GM12878 (cell line): ENCODE measurements at regions not wholly inside any gene's neighbourhood (a gene's known extent, or its start where the extent isn't known, plus 50 kb on each side); places are given as distances from the start of the nearest gene placed in this dataset.

Experiments used
- ATAC-seq: fragments of 200-7000 bp; cut with Tn5 transposase; 3 replicates; pipeline ENCODE4 v1.9.1; 2020; ENCODE audit warnings: mild to moderate bottlenecking, moderate library complexity
- BruUV-seq: library from RNA; stranded (reverse); fragments of 400-500 nt; replicated peaks from 2 replicates; lab custom pipeline; 2021; lab: Mats Ljungman, UMichigan
- CTCF ChIA-PET: fragments of 300-600 bp; sonication (Branson Sonifier 250); formaldehyde crosslinking; extraction: SDS; loops from one replicate; lab custom pipeline; 2021; ENCODE audit warnings: inconsistent platforms; lab: Yijun Ruan, JAX
- POLR2A ChIA-PET: fragments of 350-600 bp; formaldehyde crosslinking; extraction: SDS; loops from one replicate; lab custom pipeline; 2021; ENCODE audit warnings: inconsistent platforms; lab: Charles Lee
- RAD21 ChIA-PET: fragments of 300-600 bp; sonication (Branson Sonifier 250); formaldehyde crosslinking; loops from one replicate; lab custom pipeline; 2023; ENCODE audit warnings: antibody characterized with exemption; ENCODE audit not compliant: unreplicated experiment; lab: Charles Lee
- SMC1A ChIA-PET: fragments of 300-600 bp; sonication (Branson Sonifier 250); formaldehyde crosslinking; loops from one replicate; lab custom pipeline; 2023; ENCODE audit not compliant: unreplicated experiment, uncharacterized antibody; lab: Charles Lee
- DNase-seq: peaks from one replicate; pipeline ENCODE4 v3.0.0-alpha.2; 2011; ENCODE audit warnings: low read depth, low spot score
- FAIRE-seq: peaks from 3 replicates; lab custom pipeline; 2011; peaks lifted over from hg19 to GRCh38; lab: Jason Lieb, UNC
- H2AFZ ChIP-seq: 2 replicates; pipeline ENCODE4 v1.6.0; 2011; ENCODE audit warnings: low read depth, low read length, control low read depth; ENCODE audit not compliant: control insufficient read depth
- H3K27ac ChIP-seq: 2 replicates; pipeline ENCODE4 v1.5.1; 2011; ENCODE audit warnings: control low read depth; ENCODE audit not compliant: control insufficient read depth, insufficient read depth
- H3K27me3 ChIP-seq, 2 experiments: replicated peaks in 1 of 2; 2 replicates each; pipeline versions ENCODE4 v1.6.0 to v1.6.1; 2011; ENCODE audit warnings: low read length in 1 of 2; ENCODE audit not compliant: control insufficient read depth in 2 of 2, insufficient read depth in 2 of 2
- H3K36me3 ChIP-seq, 2 experiments: 2 replicates each; pipeline ENCODE4 v1.5.1; 2011; ENCODE audit warnings: low read length in 1 of 2; ENCODE audit not compliant: control insufficient read depth in 2 of 2, insufficient read depth in 2 of 2
- H3K4me1 ChIP-seq: 2 replicates; pipeline ENCODE4 v1.6.1; 2011; ENCODE audit warnings: mild to moderate bottlenecking, low read length, moderate library complexity, mixed read lengths; ENCODE audit not compliant: control insufficient read depth, insufficient read depth
- H3K4me2 ChIP-seq: 2 replicates; pipeline ENCODE4 v1.6.0; 2011; ENCODE audit warnings: control low read depth; ENCODE audit not compliant: control insufficient read depth, insufficient read depth
- H3K4me3 ChIP-seq: fragments of 200-600 bp; sonication (generic); 2 replicates; pipeline ENCODE4 v1.5.1; 2016
- H3K79me2 ChIP-seq: 2 replicates; pipeline ENCODE4 v1.6.0; 2011; ENCODE audit warnings: low read length; ENCODE audit not compliant: control insufficient read depth, insufficient read depth
- H3K9ac ChIP-seq: 2 replicates; pipeline ENCODE4 v1.8.0; 2011; ENCODE audit warnings: low read length, control low read depth, mixed read lengths; ENCODE audit not compliant: control insufficient read depth, insufficient read depth
- H3K9me3 ChIP-seq: replicated peaks from 3 replicates; pipeline ENCODE4 v1.5.1; 2011; ENCODE audit warnings: mild to moderate bottlenecking, low read length; ENCODE audit not compliant: control insufficient read depth, insufficient read depth
- H4K20me1 ChIP-seq: 2 replicates; pipeline ENCODE4 v1.6.0; 2011; ENCODE audit not compliant: control insufficient read depth, insufficient read depth
- CBX3 ChIP-seq: fragments of 200-600 bp; sonication (generic); IDR thresholded peaks from 2 replicates; pipeline ENCODE4 v1.6.1; 2016; ENCODE audit warnings: low read depth, borderline replicate concordance
- CREB1 ChIP-seq: IDR thresholded peaks from 2 replicates; pipeline ENCODE4 v1.6.1; 2012; ENCODE audit warnings: low read depth, mild to moderate bottlenecking, inconsistent platforms
- EGR1 ChIP-seq, 2 experiments: IDR thresholded peaks; 1 replicate in 1 of 2; 2 replicates in 1 of 2; pipeline ENCODE4 v1.6.1; 2011 to 2012; ENCODE audit warnings: low read depth in 2 of 2, low read length in 2 of 2, borderline replicate concordance in 1 of 2, mild to moderate bottlenecking in 1 of 2, moderate library complexity in 1 of 2
- HDAC6 ChIP-seq: fragments of 200-600 bp; sonication (generic); IDR thresholded peaks from one replicate; pipeline ENCODE4 v1.8.0; 2017; ENCODE audit warnings: antibody characterized with exemption; ENCODE audit not compliant: unreplicated experiment
- KAT2A ChIP-seq: conservative IDR thresholded peaks from 2 replicates; pipeline ENCODE4 v1.6.1; 2011; ENCODE audit warnings: low read depth, low read length; ENCODE audit not compliant: control insufficient read depth
- NFXL1 ChIP-seq: fragments of 450-650 bp; IDR thresholded peaks from 2 replicates; pipeline ENCODE4 v1.6.1; 2017; ENCODE audit warnings: antibody characterized with exemption, mild to moderate bottlenecking, borderline replicate concordance
- NR2C2 ChIP-seq: IDR thresholded peaks from 2 replicates; pipeline ENCODE4 v1.6.1; 2011; ENCODE audit warnings: borderline replicate concordance, low read depth; ENCODE audit not compliant: control insufficient read depth, insufficient read length
- NR2F1 ChIP-seq: fragments of 450-650 bp; conservative IDR thresholded peaks from 2 replicates; pipeline ENCODE4 v1.6.1; 2017; ENCODE audit warnings: mild to moderate bottlenecking
- POLR2A ChIP-seq: IDR thresholded peaks from 2 replicates; pipeline ENCODE4 v1.6.1; 2011; ENCODE audit warnings: low read depth, mild to moderate bottlenecking, low read length
- RELA ChIP-seq: fragments of 450-650 bp; IDR thresholded peaks from 2 replicates; pipeline ENCODE4 v1.8.0; 2014; ENCODE audit warnings: borderline replicate concordance; ENCODE audit not compliant: partially characterized antibody
- SIX5 ChIP-seq: IDR thresholded peaks from 2 replicates; pipeline ENCODE4 v1.6.1; 2011; ENCODE audit warnings: mild to moderate bottlenecking, low read depth, low read length, moderate library complexity; ENCODE audit not compliant: severe bottlenecking
- SMARCA5 ChIP-seq: fragments of 450-650 bp; IDR thresholded peaks from 2 replicates; pipeline ENCODE4 v1.6.1; 2017; ENCODE audit warnings: mild to moderate bottlenecking
- SP1 ChIP-seq: IDR thresholded peaks from one replicate; pipeline ENCODE4 v1.6.1; 2011; ENCODE audit warnings: low read depth, low read length
- STAT1 ChIP-seq: fragments of 450-650 bp; conservative IDR thresholded peaks from 2 replicates; pipeline ENCODE4 v1.6.1; 2014; ENCODE audit warnings: antibody characterized with exemption, mild to moderate bottlenecking
- TCF7 ChIP-seq: IDR thresholded peaks from 2 replicates; pipeline ENCODE4 v1.6.1; 2014; ENCODE audit warnings: antibody characterized with exemption, borderline replicate concordance
- ZNF622 ChIP-seq: fragments of 450-650 bp; IDR thresholded peaks from 2 replicates; pipeline ENCODE4 v1.6.1; 2017; ENCODE audit warnings: mild to moderate bottlenecking, inconsistent platforms
- ZNF687 ChIP-seq: fragments of 450-650 bp; IDR thresholded peaks from 2 replicates; pipeline ENCODE4 v1.6.1; 2017; ENCODE audit warnings: mild to moderate bottlenecking, moderate library complexity
- WGBS: methylation state at CpG from one replicate; pipeline ENCODE4 v1.1.6; 2016; ENCODE audit warnings: low lambda C conversion rate; ENCODE audit not compliant: insufficient replicate concordance, insufficient coverage; ENCODE audit errors: missing lambda C conversion rate; 5-methylcytosine and 5-hydroxymethylcytosine counted together
- in situ Hi-C: fragments of 300-500 bp; cut with MboI; formaldehyde crosslinking; loops from 9 replicates; pipeline ENCODE4 v1.14.3; 2018; ENCODE audit warnings: mixed read lengths
- intact Hi-C: fragments of 100-400 bp; cut with micrococcal nuclease; formaldehyde crosslinking; loops from one replicate; pipeline ENCODE4 v1.14.2; 2022; ENCODE audit not compliant: unreplicated experiment
- TF ChIP-seq, protein P1 (sequence below): fragments of 450-650 bp; IDR thresholded peaks from 2 replicates; pipeline ENCODE4 v1.6.1; 2017; ENCODE audit warnings: borderline replicate concordance

DNA sequence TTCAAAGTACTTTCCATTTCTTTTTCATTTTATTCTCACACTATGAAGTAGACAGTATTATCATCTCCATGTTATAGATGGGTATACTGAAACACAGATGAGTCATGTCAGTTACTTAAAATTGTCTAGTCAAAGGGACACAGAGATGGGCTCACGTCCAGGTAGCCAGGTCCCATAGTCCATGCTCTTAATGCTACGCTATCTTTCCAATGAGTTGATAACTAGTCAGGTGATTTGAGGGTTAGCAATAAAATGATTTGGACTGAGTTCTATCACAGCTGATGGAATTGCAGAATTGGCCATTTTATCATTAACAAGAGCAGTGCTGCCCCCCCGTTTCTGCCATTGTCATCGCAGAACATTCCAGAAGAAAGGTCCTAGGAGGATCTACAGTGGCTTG, 318.9 kb downstream of the DLEU7 start:
- RAD21 ChIA-PET = no interaction called here
- 40% methylated on average over 4 of the region's 4 CpGs for WGBS

More for the DNA sequence above, 318.9 kb downstream of the DLEU7 start:
- Histone ChIP-seq H3K9me3 (no peaks in the 10 kb centered on the region), H4K20me1 (no peaks in the 10 kb centered on the region), H3K4me1 (no peaks in the 10 kb centered on the region), H2AFZ (no peak overlapping the region), H3K4me2 (no peak overlapping the region), H3K79me2 (no peaks in the 10 kb centered on the region), H3K36me3 (no peaks in the 10 kb centered on the region), H3K27me3 (peaks cover 5 to 12% of the 10 kb centered on the region in 2 experiments), H3K9ac (no peak overlapping the region), H3K4me3 (no peak overlapping the region), H3K27ac (no peak overlapping the region)
- POLR2A ChIA-PET = no interaction called here
- DNase-seq = no peak
- SMC1A ChIA-PET = interaction anchor here (1.1 to 1.7 kb wide), 2 partner anchors 11 to 437 kb away, joined by 3 to 4 read pairs; no protein-coding TSS in a partner anchor
- FAIRE-seq = no peak
- ATAC-seq = no peak
- TF ChIP-seq HDAC6 (no peak), SP1 (no peak), POLR2A (no peak), NR2C2 (no peak), ZNF622 (no peak), CREB1 (no peak), TCF7 (no peak), NR2F1 (no peak), SMARCA5 (no peak), STAT1 (no peak), NFXL1 (no peak), ZNF687 (no peak), KAT2A (no peak), CBX3 (no peak), EGR1 (IDR thresholded peaks at IDR 0.05; ENCODE audit: borderline replicate concordance in 1 of 2, low read depth in 2 of 2, low read length in 2 of 2) (no peak), RELA (no peak), SIX5 (no peak)
- TF ChIP-seq, protein P1, sequence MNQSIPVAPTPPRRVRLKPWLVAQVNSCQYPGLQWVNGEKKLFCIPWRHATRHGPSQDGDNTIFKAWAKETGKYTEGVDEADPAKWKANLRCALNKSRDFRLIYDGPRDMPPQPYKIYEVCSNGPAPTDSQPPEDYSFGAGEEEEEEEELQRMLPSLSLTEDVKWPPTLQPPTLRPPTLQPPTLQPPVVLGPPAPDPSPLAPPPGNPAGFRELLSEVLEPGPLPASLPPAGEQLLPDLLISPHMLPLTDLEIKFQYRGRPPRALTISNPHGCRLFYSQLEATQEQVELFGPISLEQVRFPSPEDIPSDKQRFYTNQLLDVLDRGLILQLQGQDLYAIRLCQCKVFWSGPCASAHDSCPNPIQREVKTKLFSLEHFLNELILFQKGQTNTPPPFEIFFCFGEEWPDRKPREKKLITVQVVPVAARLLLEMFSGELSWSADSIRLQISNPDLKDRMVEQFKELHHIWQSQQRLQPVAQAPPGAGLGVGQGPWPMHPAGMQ = no peak
- BruUV-seq = no TSS peak
- CTCF ChIA-PET = interaction anchor here (1.6 kb wide), 1 partner anchor 12 kb away, joined by 5 read pairs; no protein-coding TSS in a partner anchor
- intact Hi-C loops = no loop called here
- in situ Hi-C loops = no loop called here
